ENCODE measurements at regions not wholly inside any gene's neighbourhood (a gene's known extent, or its start where the extent isn't known, plus 50 kb on each side); places are given as distances from the start of the nearest gene placed in this dataset.

DNA sequence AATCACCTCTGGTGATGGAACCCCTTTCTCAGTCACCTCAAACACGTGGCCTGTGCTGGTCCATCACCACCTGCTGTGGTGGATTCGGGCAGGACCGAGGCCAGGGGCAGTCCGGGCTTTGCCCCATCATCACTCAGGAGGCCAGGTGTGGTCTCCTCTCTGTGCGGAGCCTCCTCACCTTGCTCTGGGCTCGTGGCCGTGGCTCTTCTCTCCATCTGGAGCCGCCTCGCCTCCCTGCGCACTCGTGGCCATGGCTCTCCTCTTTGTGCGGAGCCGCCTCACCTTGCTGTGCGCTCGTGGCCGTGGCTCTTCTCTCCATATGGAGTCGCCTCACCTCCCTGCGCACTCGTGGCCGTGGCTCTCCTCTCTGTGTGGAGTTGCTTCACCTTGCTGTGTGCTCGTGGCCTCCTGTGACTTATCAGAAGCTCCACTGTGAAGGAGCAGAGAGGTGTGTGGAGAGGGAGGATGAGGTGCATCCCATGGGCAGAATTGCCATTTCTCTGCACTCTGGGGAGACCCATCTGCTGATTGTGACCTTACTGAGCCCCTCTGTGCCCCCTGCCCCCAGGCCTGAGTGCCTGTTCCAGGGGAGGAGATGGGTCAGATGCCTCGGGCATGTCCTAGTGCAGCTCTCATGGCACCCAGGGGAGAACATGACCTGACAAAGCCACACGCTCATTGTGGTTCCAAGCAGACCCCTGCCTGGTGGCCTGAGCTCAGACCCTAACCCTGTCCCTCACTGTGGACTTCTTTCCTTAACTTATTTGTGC is 276.6 kb upstream of the IRX2 start (continued):
- TF ChIP-seq SP2 (IDR thresholded peaks at IDR 0.05; ENCODE audit: low read length) (no peak), TAF7 (optimal IDR thresholded peaks at IDR 0.05; ENCODE audit: borderline replicate concordance, low read depth, low read length) (no peak), CHD1 (IDR thresholded peaks at IDR 0.05; ENCODE audit: low read depth, low read length) (no peak), POLR2A (IDR thresholded peaks at IDR 0.05; ENCODE audit: control extremely low read depth in 1 of 2, low read depth in 2 of 2, low read length in 2 of 2) (no peak), CBX8 (IDR thresholded peaks at IDR 0.05; ENCODE audit: borderline replicate concordance, low read depth, low read length) (no peak), ATF2 (IDR thresholded peaks at IDR 0.05; ENCODE audit: low read length) (no peak)
